H1 (cell line): ENCODE measurements at regions not wholly inside any gene's neighbourhood (a gene's known extent, or its start where the extent isn't known, plus 50 kb on each side); places are given as distances from the start of the nearest gene placed in this dataset.

Source experiments
- CTCF ChIA-PET: fragments of 300-600 bp; sonication (Branson Sonifier 250); formaldehyde crosslinking; loops from one replicate; lab custom pipeline; 2021; ENCODE audit not compliant: partially characterized antibody; lab: Charles Lee
- POLR2A ChIA-PET: fragments of 300-600 bp; sonication (Branson Sonifier 250); formaldehyde crosslinking; loops from one replicate; lab custom pipeline; 2021; ENCODE audit warnings: inconsistent platforms; ENCODE audit not compliant: partially characterized antibody; lab: Charles Lee
- DNase-seq, 2 experiments: peaks; one replicate each; pipeline versions ENCODE4 v3.0.0 to v3.0.0-alpha.2; 2010 to 2022; ENCODE audit warnings: low spot score in 2 of 2, low read depth in 1 of 2, mixed read lengths in 1 of 2
- FAIRE-seq: peaks from 2 replicates; lab custom pipeline; 2011; peaks lifted over from hg19 to GRCh38; lab: Jason Lieb, UNC
- H2AFZ ChIP-seq: 2 replicates; pipeline ENCODE4 v1.8.1; 2012; ENCODE audit warnings: low read length, inconsistent platforms
- H2AK5ac ChIP-seq: 2 replicates; pipeline ENCODE4 v1.6.1; 2013; ENCODE audit warnings: low read depth, low read length
- H2BK120ac ChIP-seq: replicated peaks from 2 replicates; pipeline ENCODE3; 2013; ENCODE audit warnings: low read depth, low read length, inconsistent platforms
- H2BK12ac ChIP-seq: 2 replicates; pipeline ENCODE4 v1.6.1; 2013; ENCODE audit warnings: low read depth, low read length
- H2BK15ac ChIP-seq: 2 replicates; pipeline ENCODE4 v1.6.1; 2013; ENCODE audit warnings: low read length
- H2BK20ac ChIP-seq: 2 replicates; pipeline ENCODE4 v1.6.1; 2013; ENCODE audit warnings: low read length
- H2BK5ac ChIP-seq: 2 replicates; pipeline ENCODE4 v1.6.1; 2013; ENCODE audit warnings: low read depth, low read length
- H3K14ac ChIP-seq: 2 replicates; pipeline ENCODE4 v1.6.1; 2013; ENCODE audit warnings: inconsistent platforms; ENCODE audit not compliant: insufficient read length
- H3K18ac ChIP-seq: 2 replicates; pipeline ENCODE4 v1.6.1; 2013; ENCODE audit warnings: low read length; ENCODE audit errors: extremely low read depth
- H3K23ac ChIP-seq: 2 replicates; pipeline ENCODE4 v1.6.1; 2013; ENCODE audit warnings: inconsistent platforms; ENCODE audit not compliant: insufficient read length
- H3K23me2 ChIP-seq: 2 replicates; pipeline ENCODE4 v1.6.1; 2013; ENCODE audit warnings: low read depth, low read length
- H3K27ac ChIP-seq: 2 replicates; pipeline ENCODE4 v1.6.1; 2011; ENCODE audit warnings: low read depth, low read length, inconsistent platforms
- H3K27me3 ChIP-seq, 4 experiments: replicated peaks in 1 of 4; 1 replicate in 1 of 4; 2 replicates in 3 of 4; pipeline versions ENCODE4 v1.6.1 to v1.8.1; 2011 to 2013; ENCODE audit warnings: low read length in 3 of 4, mild to moderate bottlenecking in 3 of 4, inconsistent platforms in 2 of 4, mixed read lengths in 2 of 4, moderate library complexity in 1 of 4; ENCODE audit not compliant: control insufficient read depth in 3 of 4, insufficient read depth in 3 of 4; ENCODE audit errors: extremely low read depth in 1 of 4
- H3K36me3 ChIP-seq, 4 experiments: 2 replicates each; pipeline versions ENCODE4 v1.6.1 to v1.8.1; 2011 to 2013; ENCODE audit warnings: mild to moderate bottlenecking in 4 of 4, low read length in 3 of 4, moderate library complexity in 2 of 4, control low read depth in 1 of 4, inconsistent platforms in 1 of 4; ENCODE audit not compliant: insufficient read depth in 4 of 4, control insufficient read depth in 2 of 4
- H3K4ac ChIP-seq: replicated peaks from 2 replicates; pipeline ENCODE3; 2013; ENCODE audit warnings: low read length, low read depth, mixed read lengths, inconsistent platforms; ENCODE audit not compliant: insufficient read length
- H3K4me1 ChIP-seq, 4 experiments: replicated peaks in 1 of 4; 1 replicate in 1 of 4; 2 replicates in 3 of 4; pipeline versions ENCODE4 v1.6.1 to v1.8.1; 2011 to 2013; ENCODE audit warnings: low read length in 3 of 4, inconsistent platforms in 2 of 4, mixed read lengths in 1 of 4; ENCODE audit not compliant: insufficient read depth in 4 of 4, control insufficient read depth in 3 of 4
- H3K4me2 ChIP-seq, 2 experiments: 2 replicates each; pipeline versions ENCODE4 v1.6.1 to v1.8.1; 2011 to 2013; ENCODE audit warnings: low read depth in 2 of 2, low read length in 2 of 2, control low read depth in 1 of 2, inconsistent platforms in 1 of 2, mild to moderate bottlenecking in 1 of 2; ENCODE audit not compliant: insufficient read depth in 1 of 2
- H3K4me3 ChIP-seq, 4 experiments: fragments of 200-600, 300-600 bp in 1 of 4; sonication (generic), shearing (Covaris generic), sonication (Bioruptor Twin) in 1 of 4; 2 replicates each; pipeline versions ENCODE4 v1.5.1 to v1.8.1; 2011 to 2016; ENCODE audit warnings: low read length in 4 of 4, low read depth in 3 of 4, control low read depth in 2 of 4, inconsistent platforms in 2 of 4, mild to moderate bottlenecking in 2 of 4, mixed read lengths in 1 of 4, moderate library complexity in 1 of 4; ENCODE audit not compliant: insufficient read depth in 2 of 4; ENCODE audit errors: extremely low read depth in 1 of 4
- H3K56ac ChIP-seq: replicated peaks from 2 replicates; pipeline ENCODE3; 2013; ENCODE audit warnings: low read depth, mild to moderate bottlenecking, mixed read lengths, low read length, inconsistent platforms; ENCODE audit not compliant: insufficient read length
- H3K79me1 ChIP-seq: 2 replicates; pipeline ENCODE4 v1.6.1; 2013; ENCODE audit warnings: low read depth, low read length, control low read depth
- H3K79me2 ChIP-seq, 2 experiments: 2 replicates each; pipeline versions ENCODE4 v1.6.1 to v1.8.1; 2012 to 2013; ENCODE audit warnings: low read length in 2 of 2, mild to moderate bottlenecking in 2 of 2, inconsistent platforms in 1 of 2; ENCODE audit not compliant: insufficient read depth in 2 of 2, control insufficient read depth in 1 of 2
- H3K9ac ChIP-seq, 4 experiments: replicated peaks in 1 of 4; 1 replicate in 1 of 4; 2 replicates in 3 of 4; pipeline versions ENCODE4 v1.6.1 to v1.8.1; 2011 to 2013; ENCODE audit warnings: low read depth in 3 of 4, low read length in 3 of 4, control low read depth in 2 of 4, mild to moderate bottlenecking in 2 of 4, moderate library complexity in 2 of 4, inconsistent platforms in 1 of 4; ENCODE audit errors: extremely low read depth in 1 of 4
- H3K9me3 ChIP-seq, 2 experiments: 2 replicates each; pipeline versions ENCODE4 v1.6.1 to v1.8.1; 2012 to 2013; ENCODE audit warnings: mild to moderate bottlenecking in 2 of 2, moderate library complexity in 2 of 2, control low read depth in 1 of 2, inconsistent platforms in 1 of 2, low read depth in 1 of 2, low read length in 1 of 2, mixed read lengths in 1 of 2; ENCODE audit not compliant: insufficient read depth in 2 of 2
- H4K20me1 ChIP-seq, 2 experiments: replicated peaks in 1 of 2; 2 replicates each; pipeline versions ENCODE3 to v1.8.1; 2011 to 2013; ENCODE audit warnings: inconsistent platforms in 2 of 2, low read length in 2 of 2, mild to moderate bottlenecking in 1 of 2; ENCODE audit not compliant: insufficient read depth in 2 of 2, control insufficient read depth in 1 of 2
- H4K5ac ChIP-seq: 2 replicates; pipeline ENCODE4 v1.6.1; 2013; ENCODE audit warnings: low read length, low read depth, mixed read lengths, inconsistent platforms; ENCODE audit not compliant: insufficient read length
- H4K8ac ChIP-seq: 2 replicates; pipeline ENCODE4 v1.8.0; 2013; ENCODE audit warnings: mild to moderate bottlenecking, moderate library complexity, low read length, inconsistent platforms; ENCODE audit not compliant: insufficient read depth; ENCODE audit errors: extremely low read depth
- H4K91ac ChIP-seq: replicated peaks from 2 replicates; pipeline ENCODE3; 2013; ENCODE audit warnings: low read length, mixed read lengths, inconsistent platforms; ENCODE audit not compliant: insufficient read length
- BRCA1 ChIP-seq: IDR thresholded peaks from 2 replicates; pipeline ENCODE4 v1.6.1; 2012; ENCODE audit warnings: low read depth, low read length, improper control_type of control experiment
- CEBPB ChIP-seq: IDR thresholded peaks from 2 replicates; pipeline ENCODE4 v1.6.1; 2012; ENCODE audit warnings: low read depth, low read length
- CREB1 ChIP-seq: IDR thresholded peaks from 2 replicates; pipeline ENCODE4 v1.6.1; 2012; ENCODE audit warnings: inconsistent platforms
- JUN ChIP-seq: IDR thresholded peaks from 2 replicates; pipeline ENCODE4 v1.6.1; 2011; ENCODE audit warnings: low read depth, mild to moderate bottlenecking, improper control_type of control experiment, low read length
- KDM4A ChIP-seq: IDR thresholded peaks from one replicate; pipeline ENCODE4 v1.7.1; 2012; ENCODE audit warnings: low read depth, mild to moderate bottlenecking, moderate library complexity, low read length, inconsistent platforms; ENCODE audit not compliant: severe bottlenecking
- MAFK ChIP-seq: IDR thresholded peaks from 2 replicates; pipeline ENCODE4 v1.6.1; 2012; ENCODE audit warnings: low read depth, mild to moderate bottlenecking, improper control_type of control experiment, low read length
- NANOG ChIP-seq: IDR thresholded peaks from 2 replicates; pipeline ENCODE4 v1.6.1; 2011; ENCODE audit warnings: low read length, low read depth, mild to moderate bottlenecking, inconsistent platforms; ENCODE audit not compliant: insufficient read depth, poor library complexity, severe bottlenecking
- POLR2A ChIP-seq, 2 experiments: IDR thresholded peaks; 1 replicate in 1 of 2; 2 replicates in 1 of 2; pipeline ENCODE4 v1.6.1; 2011; ENCODE audit warnings: low read depth in 2 of 2, low read length in 2 of 2, mild to moderate bottlenecking in 2 of 2; ENCODE audit errors: control extremely low read depth in 1 of 2
- RNF2 ChIP-seq: fragments of 200-900, 300-1000 bp; sonication (generic); IDR thresholded peaks from 2 replicates; pipeline ENCODE4 v1.7.1; 2016; ENCODE audit warnings: borderline replicate concordance, low read depth, mild to moderate bottlenecking, antibody characterized with exemption, low read length; ENCODE audit not compliant: poor library complexity, severe bottlenecking; ENCODE audit errors: missing control alignments
- SP1 ChIP-seq: IDR thresholded peaks from 2 replicates; pipeline ENCODE4 v1.6.1; 2011; ENCODE audit warnings: low read depth, low read length
- TCF12 ChIP-seq: IDR thresholded peaks from 2 replicates; pipeline ENCODE4 v1.6.1; 2011; ENCODE audit warnings: low read depth, mild to moderate bottlenecking, low read length
- WGBS, 2 experiments: shearing (Covaris generic) in 1 of 2; methylation state at CpG; one replicate each; pipeline versions ENCODE4 v1.1.6 to v1.1.7; 2013 to 2015; ENCODE audit warnings: low lambda C conversion rate in 2 of 2, mixed read lengths in 2 of 2, inconsistent platforms in 1 of 2, low coverage in 1 of 2, missing lambda C conversion rate in 1 of 2; ENCODE audit not compliant: insufficient replicate concordance in 2 of 2, insufficient coverage in 1 of 2, insufficient read length in 1 of 2; ENCODE audit errors: extremely low coverage in 1 of 2, missing lambda C conversion rate in 1 of 2; 5-methylcytosine and 5-hydroxymethylcytosine counted together
- TF ChIP-seq, protein P1 (sequence below): IDR thresholded peaks from 2 replicates; pipeline ENCODE4 v1.6.1; 2012; ENCODE audit warnings: low read length, inconsistent platforms

DNA sequence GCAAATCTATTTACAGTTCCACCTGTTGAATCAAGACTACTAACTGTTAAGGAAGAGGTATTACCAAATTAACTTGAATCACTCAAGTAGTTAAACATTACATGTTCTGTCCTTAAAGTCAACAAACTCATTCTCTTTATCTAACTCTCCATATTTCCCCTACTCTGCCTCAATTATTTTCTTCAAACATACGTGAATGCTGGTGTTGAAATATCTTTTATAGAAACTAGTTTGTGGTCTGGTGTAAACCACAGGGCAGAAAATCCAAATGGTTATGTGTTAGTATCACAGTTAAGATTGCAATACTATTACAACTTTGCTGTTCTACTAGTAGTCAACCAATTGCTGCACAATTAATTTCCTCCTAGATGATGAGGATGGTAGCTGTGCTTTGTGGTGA is 603.5 kb downstream of the KCTD16 start:
- no peak overlapping the region for H3K18ac ChIP-seq
- DNase-seq = no peak
- no peak overlapping the region for H2BK15ac ChIP-seq
- H4K8ac ChIP-seq = no peak overlapping the region
- ChIA-PET CTCF (no interaction called here), POLR2A (no interaction called here)
- no peaks in the 10 kb centered on the region for H3K79me2 ChIP-seq
- no peak overlapping the region for H3K4me3 ChIP-seq
- H3K9me3 ChIP-seq = no peaks in the 10 kb centered on the region
- H2BK20ac ChIP-seq = no peak overlapping the region
- H3K4me2 ChIP-seq = no peak overlapping the region
- H2AK5ac ChIP-seq = no peak overlapping the region
- no peaks in the 10 kb centered on the region for H4K20me1 ChIP-seq
- no peak overlapping the region for H2BK12ac ChIP-seq
- H3K9ac ChIP-seq = no peak overlapping the region
- no peak overlapping the region for H4K5ac ChIP-seq
- no peak overlapping the region for H2AFZ ChIP-seq
- no peaks in the 10 kb centered on the region for H3K27me3 ChIP-seq
- no peak overlapping the region for H3K27ac ChIP-seq
- H3K23me2 ChIP-seq = no peaks in the 10 kb centered on the region
- H2BK5ac ChIP-seq = no peak overlapping the region
- no peak overlapping the region for H3K14ac ChIP-seq
- no peak overlapping the region for H3K56ac ChIP-seq
- no peak overlapping the region for H3K23ac ChIP-seq
- no peaks in the 10 kb centered on the region for H3K4me1 ChIP-seq
- H4K91ac ChIP-seq = no peak overlapping the region
- no peak for FAIRE-seq
- H3K79me1 ChIP-seq = no peaks in the 10 kb centered on the region
- no peak overlapping the region for H3K4ac ChIP-seq
- WGBS, 2 experiments = 89% methylated on average over 1 of the region's 1 CpG; no CpG with 5 or more reads in 1 of the 2 experiments
- H3K36me3 ChIP-seq = no peaks in the 10 kb centered on the region
- H2BK120ac ChIP-seq = no peak overlapping the region
- TF ChIP-seq BRCA1 = no peak
- TF ChIP-seq JUN = no peak
- TF ChIP-seq NANOG = no peak
- no peak for TF ChIP-seq POLR2A (IDR thresholded peaks at IDR 0.05; ENCODE audit: control extremely low read depth in 1 of 2, low read depth in 2 of 2, low read length in 2 of 2)
- TF ChIP-seq KDM4A = no peak
- TF ChIP-seq, protein P1, sequence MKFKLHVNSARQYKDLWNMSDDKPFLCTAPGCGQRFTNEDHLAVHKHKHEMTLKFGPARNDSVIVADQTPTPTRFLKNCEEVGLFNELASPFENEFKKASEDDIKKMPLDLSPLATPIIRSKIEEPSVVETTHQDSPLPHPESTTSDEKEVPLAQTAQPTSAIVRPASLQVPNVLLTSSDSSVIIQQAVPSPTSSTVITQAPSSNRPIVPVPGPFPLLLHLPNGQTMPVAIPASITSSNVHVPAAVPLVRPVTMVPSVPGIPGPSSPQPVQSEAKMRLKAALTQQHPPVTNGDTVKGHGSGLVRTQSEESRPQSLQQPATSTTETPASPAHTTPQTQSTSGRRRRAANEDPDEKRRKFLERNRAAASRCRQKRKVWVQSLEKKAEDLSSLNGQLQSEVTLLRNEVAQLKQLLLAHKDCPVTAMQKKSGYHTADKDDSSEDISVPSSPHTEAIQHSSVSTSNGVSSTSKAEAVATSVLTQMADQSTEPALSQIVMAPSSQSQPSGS = no peak
- no peak for TF ChIP-seq CREB1
- TF ChIP-seq SP1 = no peak
- no peak for TF ChIP-seq RNF2
- TF ChIP-seq MAFK = no peak
- TF ChIP-seq TCF12 = no peak
- no peak for TF ChIP-seq CEBPB
